Panc1 (cell line): ENCODE measurements at regions not wholly inside any gene's neighbourhood (a gene's known extent, or its start where the extent isn't known, plus 50 kb on each side); places are given as distances from the start of the nearest gene placed in this dataset.

Source experiments
- ATAC-seq: fragments of 200-7000 bp; cut with Tn5 transposase; 2 replicates; pipeline ENCODE4 v1.9.1; 2020; ENCODE audit warnings: mild to moderate bottlenecking, moderate library complexity
- BruUV-seq: library from RNA; stranded (reverse); fragments of 400-500 nt; replicated peaks from 2 replicates; lab custom pipeline; 2021; lab: Mats Ljungman, UMichigan
- CTCF ChIA-PET: fragments of 300-600 bp; sonication (Branson Sonifier 250); formaldehyde crosslinking; loops from one replicate; lab custom pipeline; 2022; ENCODE audit warnings: antibody characterized with exemption; lab: Charles Lee
- POLR2A ChIA-PET: fragments of 300-600 bp; sonication (Branson Sonifier 250); formaldehyde crosslinking; loops from one replicate; lab custom pipeline; 2022; ENCODE audit warnings: antibody characterized with exemption; lab: Charles Lee
- DNase-seq: peaks from one replicate; pipeline ENCODE4 v3.0.0-alpha.2; 2010; ENCODE audit warnings: low read depth, low spot score
- H3K27ac ChIP-seq: 2 replicates; pipeline ENCODE4 v1.5.1; 2011; ENCODE audit warnings: mild to moderate bottlenecking, low read length, inconsistent platforms
- H3K27me3 ChIP-seq: fragments of 200-500 bp; sonication (Bioruptor generic); 2 replicates; pipeline ENCODE4 v1.6.0; 2014; ENCODE audit warnings: low read length, inconsistent platforms; ENCODE audit not compliant: control insufficient read depth, insufficient read depth
- H3K36me3 ChIP-seq: fragments of 200-500 bp; sonication (Bioruptor generic); 2 replicates; pipeline ENCODE4 v1.5.1; 2014; ENCODE audit warnings: inconsistent platforms, mild to moderate bottlenecking, low read length, moderate library complexity; ENCODE audit not compliant: control insufficient read depth, insufficient read depth
- H3K4me1 ChIP-seq: 2 replicates; pipeline ENCODE4 v1.5.1; 2011; ENCODE audit warnings: inconsistent platforms, mild to moderate bottlenecking, low read length, moderate library complexity; ENCODE audit not compliant: control insufficient read depth, insufficient read depth
- H3K4me3 ChIP-seq, 2 experiments: 2 replicates each; pipeline ENCODE4 v1.5.1; 2011 to 2012; ENCODE audit warnings: low read depth in 2 of 2, low read length in 2 of 2, mild to moderate bottlenecking in 2 of 2, inconsistent platforms in 1 of 2, moderate library complexity in 1 of 2
- H3K9me3 ChIP-seq: fragments of 200-500 bp; sonication (Bioruptor generic); 2 replicates; pipeline ENCODE4 v1.5.1; 2014; ENCODE audit warnings: low read depth, mild to moderate bottlenecking, inconsistent platforms, low read length, moderate library complexity; ENCODE audit not compliant: control insufficient read depth, insufficient read depth
- CTCF ChIP-seq: fragments of 450-650 bp; IDR thresholded peaks from 2 replicates; pipeline ENCODE4 v1.5.1; 2017; ENCODE audit warnings: mild to moderate bottlenecking
- POLR2AphosphoS5 ChIP-seq: IDR thresholded peaks from 2 replicates; pipeline ENCODE4 v1.6.1; 2012; ENCODE audit warnings: mild to moderate bottlenecking, low read depth, low read length, moderate library complexity
- SIN3A ChIP-seq: IDR thresholded peaks from 2 replicates; pipeline ENCODE4 v1.6.1; 2012; ENCODE audit warnings: low read depth, mild to moderate bottlenecking, low read length, moderate library complexity, borderline replicate concordance; ENCODE audit not compliant: insufficient read depth
- TCF7L2 ChIP-seq: IDR thresholded peaks from 2 replicates; pipeline ENCODE4 v1.6.1; 2011; ENCODE audit warnings: mild to moderate bottlenecking, low read depth, low read length, inconsistent platforms
- in situ Hi-C: cut with HindIII; loops from 2 replicates; pipeline ENCODE4 v1.10.0; 2016; ENCODE audit warnings: low sequenced_read_pairs, low pct_unique_long_range_greater_than_20kb
- intact Hi-C: fragments of 100-400 bp; cut with micrococcal nuclease; formaldehyde crosslinking; loops from one replicate; pipeline ENCODE4 v1.10.0; 2022; ENCODE audit not compliant: unreplicated experiment
- TF ChIP-seq, protein P1 (sequence below), 2 experiments: IDR thresholded peaks; 2 replicates each; pipeline ENCODE4 v1.6.1; 2011 to 2012; ENCODE audit warnings: low read depth in 2 of 2, control low read depth in 1 of 2, low read length in 1 of 2, mild to moderate bottlenecking in 1 of 2, moderate library complexity in 1 of 2; ENCODE audit not compliant: insufficient read depth in 1 of 2

DNA sequence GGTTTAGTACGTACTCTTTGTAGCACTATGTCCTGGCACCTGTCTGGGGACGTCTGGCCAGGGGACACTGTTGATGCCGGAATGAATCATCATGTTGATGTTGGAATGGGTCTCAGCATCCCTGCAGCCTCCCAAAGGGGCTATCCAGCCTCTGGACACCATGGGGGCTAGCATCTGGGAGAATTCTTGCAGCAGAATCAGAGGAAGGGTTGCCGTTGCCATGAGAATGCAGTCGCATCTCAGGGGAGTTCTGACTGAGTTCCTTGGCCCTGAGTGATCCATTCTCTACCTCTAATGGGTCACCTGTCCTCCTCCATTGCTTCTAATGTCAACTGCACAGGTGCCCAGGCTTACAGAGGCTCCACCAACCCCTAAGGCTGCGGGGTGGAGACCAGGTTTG, 129.1 kb downstream of the UQCRFS1 start:
- no TSS peak for BruUV-seq
- no peak overlapping the region for H3K4me3 ChIP-seq
- intact Hi-C loops (loop anchor here (10.0 kb wide), 1 partner anchor 181 kb away; no protein-coding TSS in a partner anchor), in situ Hi-C loops (no loop called here)
- TF ChIP-seq CTCF, result no peak
- TF ChIP-seq, protein P1, sequence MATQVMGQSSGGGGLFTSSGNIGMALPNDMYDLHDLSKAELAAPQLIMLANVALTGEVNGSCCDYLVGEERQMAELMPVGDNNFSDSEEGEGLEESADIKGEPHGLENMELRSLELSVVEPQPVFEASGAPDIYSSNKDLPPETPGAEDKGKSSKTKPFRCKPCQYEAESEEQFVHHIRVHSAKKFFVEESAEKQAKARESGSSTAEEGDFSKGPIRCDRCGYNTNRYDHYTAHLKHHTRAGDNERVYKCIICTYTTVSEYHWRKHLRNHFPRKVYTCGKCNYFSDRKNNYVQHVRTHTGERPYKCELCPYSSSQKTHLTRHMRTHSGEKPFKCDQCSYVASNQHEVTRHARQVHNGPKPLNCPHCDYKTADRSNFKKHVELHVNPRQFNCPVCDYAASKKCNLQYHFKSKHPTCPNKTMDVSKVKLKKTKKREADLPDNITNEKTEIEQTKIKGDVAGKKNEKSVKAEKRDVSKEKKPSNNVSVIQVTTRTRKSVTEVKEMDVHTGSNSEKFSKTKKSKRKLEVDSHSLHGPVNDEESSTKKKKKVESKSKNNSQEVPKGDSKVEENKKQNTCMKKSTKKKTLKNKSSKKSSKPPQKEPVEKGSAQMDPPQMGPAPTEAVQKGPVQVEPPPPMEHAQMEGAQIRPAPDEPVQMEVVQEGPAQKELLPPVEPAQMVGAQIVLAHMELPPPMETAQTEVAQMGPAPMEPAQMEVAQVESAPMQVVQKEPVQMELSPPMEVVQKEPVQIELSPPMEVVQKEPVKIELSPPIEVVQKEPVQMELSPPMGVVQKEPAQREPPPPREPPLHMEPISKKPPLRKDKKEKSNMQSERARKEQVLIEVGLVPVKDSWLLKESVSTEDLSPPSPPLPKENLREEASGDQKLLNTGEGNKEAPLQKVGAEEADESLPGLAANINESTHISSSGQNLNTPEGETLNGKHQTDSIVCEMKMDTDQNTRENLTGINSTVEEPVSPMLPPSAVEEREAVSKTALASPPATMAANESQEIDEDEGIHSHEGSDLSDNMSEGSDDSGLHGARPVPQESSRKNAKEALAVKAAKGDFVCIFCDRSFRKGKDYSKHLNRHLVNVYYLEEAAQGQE (IDR thresholded peaks at IDR 0.05; ENCODE audit: insufficient read depth in 1 of 2, low read depth in 2 of 2, low read length in 1 of 2), result no peak
- no peak for TF ChIP-seq POLR2AphosphoS5
- TF ChIP-seq SIN3A, result no peak
- no peak for TF ChIP-seq TCF7L2
- H3K9me3 ChIP-seq, result no peaks in the 10 kb centered on the region
- POLR2A ChIA-PET, result no interaction called here
- no peak overlapping the region for H3K27ac ChIP-seq
- no peak for ATAC-seq
- CTCF ChIA-PET, result interaction anchor here (0.7 to 1.6 kb wide), 3 partner anchors 12 to 179 kb away, joined by 3 to 7 read pairs (median 7); no protein-coding TSS in a partner anchor
- H3K27me3 ChIP-seq, result peaks cover 2% of the 10 kb centered on the region
- no peaks in the 10 kb centered on the region for H3K36me3 ChIP-seq
- DNase-seq, result no peak
- H3K4me1 ChIP-seq, result no peaks in the 10 kb centered on the region

GRCh38 chr19:29079356-29080032, 133.5 kb downstream of the UQCRFS1 start:
- Histone ChIP-seq H3K4me1 (no peaks in the 10 kb centered on the region), H3K27me3 (peaks cover 2% of the 10 kb centered on the region), H3K27ac (no peak overlapping the region), H3K4me3 (no peak overlapping the region), H3K9me3 (no peaks in the 10 kb centered on the region), H3K36me3 (no peaks in the 10 kb centered on the region)
- in situ Hi-C loops, result no loop called here
- intact Hi-C loops, result loop anchor here (10.0 kb wide), 1 partner anchor 185 kb away; no protein-coding TSS in a partner anchor
- BruUV-seq, result no TSS peak
- ChIA-PET CTCF (no interaction called here), POLR2A (no interaction called here)
- TF ChIP-seq POLR2AphosphoS5 (no peak), CTCF (no peak), SIN3A (no peak), TCF7L2 (no peak)
- ATAC-seq, result no peak
- no peak for DNase-seq
